ENCODE measurements at regions not wholly inside any gene's neighbourhood (a gene's known extent, or its start where the extent isn't known, plus 50 kb on each side); places are given as distances from the start of the nearest gene placed in this dataset.
"Not testable (repeated sequence)": the region's sequence is repeated elsewhere in the genome, so short reads cannot be mapped to it uniquely, and the experiment has no call there.

DNA sequence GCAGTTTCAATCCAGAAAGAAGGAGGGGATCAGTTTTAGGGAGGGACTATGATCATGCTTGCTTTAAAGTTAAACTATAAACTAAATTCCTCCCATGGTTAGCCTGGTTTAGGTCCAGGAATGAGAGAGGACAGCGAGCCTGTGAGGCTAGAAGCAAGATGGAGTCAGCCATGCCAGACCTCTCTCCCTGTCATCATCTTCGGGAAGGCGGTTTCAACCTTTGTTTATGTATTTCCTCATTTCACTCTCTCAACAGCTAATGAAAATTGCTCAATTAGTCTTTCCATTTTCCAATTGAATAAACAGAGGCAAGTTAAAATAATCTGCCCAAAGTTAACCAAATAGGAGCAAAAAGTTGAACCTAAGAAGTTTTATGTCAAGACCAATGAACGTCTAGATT is 201.5 kb downstream of the KCNJ2 start:
- no peak for DNase-seq (ENCODE audit: low spot score)

- DNase-seq (ENCODE audit: low spot score) = no peak
These were observed 204.0 kb downstream of the KCNJ2 start for GRCh38 chr17:70373369-70373768.

DNA sequence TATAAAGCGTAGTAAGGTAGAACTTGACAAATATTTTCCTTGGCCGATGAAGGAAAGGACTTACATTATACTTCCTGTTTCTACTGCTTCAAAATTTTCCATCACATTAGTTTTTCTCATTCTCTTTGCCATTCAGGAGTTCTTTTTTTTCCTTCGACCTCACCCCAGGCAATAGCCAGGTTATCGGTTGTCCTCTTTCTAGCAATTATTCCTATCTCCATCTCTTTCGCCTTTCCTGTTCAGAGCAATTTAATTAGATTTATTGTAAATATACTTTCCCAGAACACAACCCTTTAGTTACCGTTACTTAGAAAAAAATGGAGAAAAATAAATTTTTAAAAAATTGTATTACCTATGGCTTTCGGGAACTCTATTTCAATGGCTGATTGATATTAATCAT is 205.2 kb downstream of the KCNJ2 start:
- DNase-seq (ENCODE audit: low spot score) = no peak

GRCh38 chr17:70375406-70375805 is 206.1 kb downstream of the KCNJ2 start:
- no peak for DNase-seq (ENCODE audit: low spot score)

- no peak for DNase-seq (ENCODE audit: low spot score)
These were observed 206.8 kb downstream of the KCNJ2 start for GRCh38 chr17:70375813-70376770.

GRCh38 chr17:70377654-70378053 is 208.3 kb downstream of the KCNJ2 start:
- DNase-seq (ENCODE audit: low spot score) = no peak

DNA sequence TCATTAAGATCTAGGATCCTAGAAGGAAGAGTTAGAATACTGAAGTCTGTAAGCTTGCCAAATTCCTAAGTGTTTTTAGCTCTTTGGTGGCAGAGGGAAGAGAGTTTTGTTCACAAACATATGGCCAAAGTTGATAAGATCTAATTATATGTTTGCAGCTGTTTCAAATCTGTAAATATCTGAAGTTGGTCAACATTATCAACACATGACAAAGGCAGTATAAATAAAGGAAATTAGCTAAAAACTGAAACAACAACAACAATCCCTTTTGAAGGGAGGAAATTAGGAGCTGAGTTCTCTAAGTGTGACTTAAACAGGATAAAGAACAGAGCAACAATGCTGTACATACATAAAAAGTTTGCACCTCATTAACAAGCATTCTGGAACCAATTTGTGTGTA is 208.7 kb downstream of the KCNJ2 start:
- no peak for DNase-seq (ENCODE audit: low spot score)

- no peak for DNase-seq (ENCODE audit: low spot score)
These were observed 210.6 kb downstream of the KCNJ2 start for GRCh38 chr17:70379945-70380344.

DNA sequence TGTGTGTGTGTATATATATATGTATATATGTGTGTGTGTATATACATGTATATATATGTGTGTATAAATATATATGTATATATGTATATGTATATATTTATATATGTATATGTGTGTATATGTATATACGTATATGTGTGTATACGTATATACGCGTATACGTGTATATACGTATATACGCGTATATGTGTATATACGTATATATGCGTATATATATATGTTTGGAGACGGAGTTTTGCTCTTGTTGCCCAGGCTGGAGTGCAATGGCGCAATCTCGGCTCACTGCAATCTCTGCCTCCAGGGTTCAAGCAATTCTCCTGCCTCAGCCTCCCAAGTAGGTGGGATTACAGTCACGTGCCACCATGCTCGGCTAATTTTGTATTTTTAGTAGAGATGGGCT is 212.6 kb downstream of the KCNJ2 start:
- not testable (repeated sequence) for DNase-seq (ENCODE audit: low spot score)

DNA sequence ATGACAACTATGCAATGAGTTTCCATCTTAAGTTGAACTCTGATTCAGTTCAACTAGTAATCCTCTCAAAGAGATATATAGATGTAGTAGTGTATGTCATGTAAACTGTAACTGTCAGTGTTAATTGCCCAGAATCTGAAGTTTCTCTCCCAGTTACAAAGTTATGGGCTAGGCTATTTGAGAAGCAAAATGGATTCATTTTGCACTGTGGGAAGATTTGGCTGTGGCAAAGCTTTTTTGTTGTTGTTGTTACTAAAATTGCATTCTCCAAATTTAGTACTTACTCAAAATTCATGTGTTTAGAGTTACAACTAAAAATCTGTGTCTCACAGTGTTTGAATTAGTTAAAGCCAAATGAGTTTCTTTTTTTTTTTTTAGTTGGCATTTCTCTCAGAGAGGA is 219.0 kb downstream of the KCNJ2 start:
- DNase-seq (ENCODE audit: low spot score) = no peak

- DNase-seq (ENCODE audit: low spot score) = peak; percentile 63
These were observed 220.0 kb downstream of the KCNJ2 start for GRCh38 chr17:70389232-70389757.

DNA sequence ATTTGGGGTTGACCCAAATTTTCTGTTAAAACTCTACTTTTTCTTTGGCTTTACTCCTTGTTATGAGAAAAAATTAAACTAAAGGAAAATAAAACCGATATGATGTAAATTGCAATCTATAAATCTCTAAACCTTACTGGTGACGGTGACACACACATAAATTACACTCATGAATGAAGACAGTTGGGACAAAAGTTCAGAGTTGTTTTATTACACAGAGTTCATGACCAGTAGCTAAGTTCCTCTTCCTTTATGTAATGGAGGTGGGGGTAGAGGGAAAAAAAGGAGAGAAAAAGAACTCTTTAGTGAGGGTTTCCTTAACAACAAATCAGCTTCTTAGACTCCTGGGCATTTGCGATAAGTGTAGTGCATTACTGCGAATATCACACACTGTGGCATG is 220.7 kb downstream of the KCNJ2 start:
- peak; percentile 7 for DNase-seq (ENCODE audit: low spot score)

DNA sequence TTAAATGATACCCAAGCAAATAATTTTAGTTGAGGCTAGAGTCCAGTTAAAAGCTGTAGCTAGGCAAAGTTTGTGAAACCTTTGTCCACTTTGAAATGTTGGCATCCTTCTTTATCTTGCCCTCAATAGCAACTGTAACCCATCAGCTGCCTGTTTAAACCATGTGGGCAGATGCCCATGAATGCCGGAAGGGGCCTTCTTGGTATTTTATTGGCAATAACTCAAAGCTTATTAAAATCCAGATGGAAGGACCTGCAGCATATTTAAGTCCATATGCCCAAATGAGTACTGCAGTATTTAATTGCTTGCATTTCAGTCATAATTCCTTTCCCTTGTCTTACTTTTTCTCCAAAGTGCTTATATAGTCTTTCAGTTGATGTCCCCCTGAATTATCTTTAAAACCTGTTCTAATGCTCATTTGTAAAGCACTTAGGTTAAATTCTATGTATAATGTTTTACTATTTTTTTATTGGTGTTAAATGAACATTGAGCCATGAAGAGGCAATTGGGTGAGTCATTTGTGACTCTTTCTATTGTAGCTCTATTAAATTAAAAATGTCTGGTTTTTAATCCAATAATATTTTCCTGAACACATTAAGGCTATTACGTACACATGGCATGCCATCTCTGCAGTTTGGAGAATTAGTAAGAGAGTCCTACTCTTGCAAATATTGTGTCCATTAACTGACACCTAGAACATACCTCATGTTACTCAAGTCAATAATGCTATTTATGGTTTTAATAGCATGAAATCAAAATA is 225.3 kb downstream of the KCNJ2 start:
- no peak for DNase-seq (ENCODE audit: low spot score)

GRCh38 chr17:70405492-70406220 is 236.3 kb downstream of the KCNJ2 start:
- peak; percentile 83 for DNase-seq (ENCODE audit: low spot score)

- no peak for DNase-seq (ENCODE audit: low spot score)
These were observed 238.2 kb downstream of the KCNJ2 start for GRCh38 chr17:70407506-70407905.

DNA sequence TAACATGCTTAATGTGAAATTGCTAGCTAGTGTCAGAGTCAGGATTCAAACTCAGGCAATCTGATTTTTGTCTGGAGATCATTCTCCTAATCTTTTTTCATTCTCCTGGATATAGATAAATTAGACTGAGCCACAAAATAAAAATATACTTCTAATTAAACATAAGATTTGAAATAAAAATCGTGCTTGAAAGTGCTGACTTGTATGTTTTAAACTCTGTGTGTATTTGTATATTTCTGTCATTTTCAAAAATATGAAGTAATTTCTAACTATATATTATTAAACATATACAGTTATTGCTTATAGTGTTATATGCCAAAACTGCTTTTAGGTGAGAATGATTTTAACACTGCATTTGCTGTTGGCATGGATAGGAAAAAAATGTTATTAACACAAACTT is 239.4 kb downstream of the KCNJ2 start:
- no peak for DNase-seq (ENCODE audit: low spot score)

DNA sequence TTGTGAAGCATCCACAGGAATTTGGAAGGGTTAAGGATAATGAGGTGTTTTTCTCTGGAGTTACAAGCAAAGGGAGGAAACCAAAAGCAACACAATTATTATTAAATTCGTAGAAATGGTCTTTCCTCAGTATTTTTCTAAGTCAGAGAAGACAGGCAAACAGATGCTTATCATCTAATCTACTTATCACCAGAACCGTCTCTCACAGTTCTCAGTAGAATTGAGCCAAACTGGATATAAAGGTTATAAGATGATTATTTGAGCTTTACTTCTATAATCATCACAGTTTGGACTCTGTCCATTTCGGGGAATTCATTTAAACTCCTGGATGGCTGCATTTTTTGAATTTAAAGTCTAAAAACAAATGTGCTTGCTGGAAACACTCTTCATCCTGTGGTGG is 245.0 kb downstream of the KCNJ2 start:
- DNase-seq (ENCODE audit: low spot score) = no peak

GRCh38 chr17:70420861-70421445 is 251.6 kb downstream of the KCNJ2 start:
- DNase-seq (ENCODE audit: low spot score) = no peak

- DNase-seq (ENCODE audit: low spot score) = no peak
These were observed 253.5 kb downstream of the KCNJ2 start for GRCh38 chr17:70422862-70423261.

DNA sequence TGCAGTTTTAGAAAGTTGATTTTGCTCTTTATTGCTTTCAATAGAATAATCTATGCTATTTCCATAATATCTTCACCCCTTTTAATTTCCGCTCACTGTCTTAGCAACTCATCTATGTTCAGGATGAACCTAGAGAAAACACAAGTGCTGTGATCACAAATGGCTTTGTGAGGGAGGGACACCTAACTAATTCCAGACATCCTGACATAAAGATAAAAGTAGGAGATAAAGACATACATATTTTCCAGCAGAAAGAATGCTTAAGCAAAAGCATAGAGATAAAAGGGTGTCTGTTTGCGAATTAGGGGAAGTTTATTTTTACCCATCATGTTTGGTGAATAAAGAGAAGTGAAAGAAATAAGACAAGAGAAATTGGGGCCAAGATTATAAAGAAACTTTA is 254.2 kb downstream of the KCNJ2 start:
- no peak for DNase-seq (ENCODE audit: low spot score)

- DNase-seq (ENCODE audit: low spot score) = no peak
These were observed 257.4 kb downstream of the KCNJ2 start for GRCh38 chr17:70426752-70427151.

Measured in A172 (cell line).